Endothelial cell (in vitro differentiated cells): ENCODE measurements at regions not wholly inside any gene's neighbourhood (a gene's known extent, or its start where the extent isn't known, plus 50 kb on each side); places are given as distances from the start of the nearest gene placed in this dataset.

Experiments used
- DNase-seq: peaks from one replicate; pipeline ENCODE4 v3.0.0; 2021; ENCODE audit warnings: low spot score
- H3K27ac Mint-ChIP-seq: one replicate; pipeline ENCODE4 v1.8.0; 2021; ENCODE audit warnings: mixed read lengths, inconsistent platforms; ENCODE audit not compliant: unreplicated experiment
- H3K27me3 Mint-ChIP-seq: one replicate; pipeline ENCODE4 v1.8.0; 2021; ENCODE audit warnings: mild to moderate bottlenecking, moderate library complexity, mixed read lengths, inconsistent platforms; ENCODE audit not compliant: unreplicated experiment
- H3K36me3 Mint-ChIP-seq: one replicate; pipeline ENCODE4 v1.8.0; 2021; ENCODE audit warnings: mild to moderate bottlenecking, low read depth, mixed read lengths, inconsistent platforms; ENCODE audit not compliant: unreplicated experiment
- H3K4me1 Mint-ChIP-seq: one replicate; pipeline ENCODE4 v1.8.0; 2021; ENCODE audit warnings: mild to moderate bottlenecking, mixed read lengths, inconsistent platforms; ENCODE audit not compliant: unreplicated experiment
- H3K4me3 Mint-ChIP-seq: one replicate; pipeline ENCODE4 v1.8.0; 2021; ENCODE audit warnings: mild to moderate bottlenecking, mixed read lengths, inconsistent platforms; ENCODE audit not compliant: unreplicated experiment
- H3K9me3 Mint-ChIP-seq: one replicate; pipeline ENCODE4 v1.8.0; 2021; ENCODE audit warnings: mixed read lengths, inconsistent platforms; ENCODE audit not compliant: unreplicated experiment
- CTCF ChIP-seq: fragments of 200-600 bp; sonication (generic); IDR thresholded peaks from one replicate; pipeline ENCODE4 v1.5.0; 2021; ENCODE audit warnings: antibody characterized with exemption; ENCODE audit not compliant: unreplicated experiment

- Mint-ChIP-seq H3K4me3 (no peak overlapping the region), H3K27ac (no peak overlapping the region), H3K4me1 (peaks cover 4% of the 10 kb centered on the region), H3K27me3 (no peaks in the 10 kb centered on the region), H3K36me3 (no peaks in the 10 kb centered on the region), H3K9me3 (no peaks in the 10 kb centered on the region)
- no peak for DNase-seq
- TF ChIP-seq CTCF: no peak
These were observed 246.8 kb upstream of the RAI14 start for GRCh38 chr5:34409373-34409772.

- Mint-ChIP-seq H3K27me3 (no peaks in the 10 kb centered on the region), H3K4me1 (peaks cover 4% of the 10 kb centered on the region), H3K4me3 (no peak overlapping the region), H3K9me3 (no peaks in the 10 kb centered on the region), H3K36me3 (no peaks in the 10 kb centered on the region), H3K27ac (no peak overlapping the region)
- no peak for DNase-seq
- TF ChIP-seq CTCF: no peak
These were observed 245.6 kb upstream of the RAI14 start for GRCh38 chr5:34410411-34411139.

GRCh38 chr5:34411470-34412346 lies 244.4 kb upstream of the RAI14 start:
- H3K9me3 Mint-ChIP-seq: no peaks in the 10 kb centered on the region
- DNase-seq: no peak
- no peaks in the 10 kb centered on the region for H3K36me3 Mint-ChIP-seq
- no peak overlapping the region for H3K27ac Mint-ChIP-seq
- H3K4me1 Mint-ChIP-seq: peaks cover 4% of the 10 kb centered on the region
- no peak for TF ChIP-seq CTCF
- no peak overlapping the region for H3K4me3 Mint-ChIP-seq
- H3K27me3 Mint-ChIP-seq: no peaks in the 10 kb centered on the region

GRCh38 chr5:34412736-34413135 lies 243.4 kb upstream of the RAI14 start:
- no peak overlapping the region for H3K27ac Mint-ChIP-seq
- no peaks in the 10 kb centered on the region for H3K27me3 Mint-ChIP-seq
- H3K9me3 Mint-ChIP-seq: no peaks in the 10 kb centered on the region
- peaks cover 4% of the 10 kb centered on the region for H3K4me1 Mint-ChIP-seq
- H3K4me3 Mint-ChIP-seq: no peak overlapping the region
- H3K36me3 Mint-ChIP-seq: no peaks in the 10 kb centered on the region
- no peak for TF ChIP-seq CTCF
- no peak for DNase-seq
